GM21515 (cell line): ENCODE measurements at regions not wholly inside any gene's neighbourhood (a gene's known extent, or its start where the extent isn't known, plus 50 kb on each side); places are given as distances from the start of the nearest gene placed in this dataset.

ENCODE experiments used
- ATAC-seq: cut with Tn5 transposase; IDR thresholded peaks from one replicate; pipeline ENCODE4 v1.9.1; 2021; ENCODE audit not compliant: unreplicated experiment

GRCh38 chr5:58040044-58040443 is 419.8 kb downstream of the PLK2 start:
- ATAC-seq = no peak

DNA sequence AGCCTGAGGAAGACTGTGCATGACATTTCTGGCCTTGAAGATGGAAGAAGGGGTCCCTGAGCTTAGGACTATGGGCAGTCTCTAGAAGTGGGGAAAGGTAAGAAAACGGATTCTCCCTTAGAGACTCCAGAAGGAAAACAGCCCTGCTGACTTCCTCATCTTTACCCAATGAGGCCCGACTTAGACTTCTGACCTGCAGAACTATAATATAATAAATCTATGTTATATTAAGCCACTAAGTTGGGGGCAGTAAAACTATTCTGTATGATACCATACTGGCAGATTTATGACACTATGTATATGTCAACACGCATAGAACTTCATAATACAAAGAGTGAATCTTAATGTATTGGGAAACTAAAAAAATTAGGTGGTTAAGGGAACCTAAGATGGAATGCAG is 422.0 kb downstream of the PLK2 start:
- no peak for ATAC-seq

DNA sequence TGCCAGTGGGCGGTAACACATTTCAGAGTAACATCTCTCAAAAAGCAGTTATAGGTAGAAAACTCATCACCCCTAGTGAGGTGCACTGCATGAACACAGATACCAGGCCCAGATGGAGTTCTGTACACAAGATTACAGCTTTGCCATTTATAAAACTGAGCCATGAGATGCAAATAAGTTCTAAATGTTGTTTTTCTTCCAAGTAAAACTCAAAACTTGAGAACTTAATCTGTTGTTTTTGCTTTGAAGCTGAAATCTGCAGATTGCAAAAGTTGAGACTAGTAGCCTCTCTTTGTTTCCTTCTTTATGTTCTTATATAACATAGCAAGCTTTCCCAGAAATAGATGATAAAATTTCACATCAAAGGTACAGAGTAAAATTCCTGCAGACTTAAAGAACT is 434.1 kb downstream of the PLK2 start:
- ATAC-seq = no peak

- ATAC-seq = no peak
Measured at GRCh38 chr5:58024151-58024550, 435.7 kb downstream of the PLK2 start.

- ATAC-seq = no peak
Measured at GRCh38 chr5:58022055-58022454, 437.8 kb downstream of the PLK2 start.

- ATAC-seq = no peak
Measured at GRCh38 chr5:58021466-58021865, 438.4 kb downstream of the PLK2 start.

- no peak for ATAC-seq
Measured at GRCh38 chr5:58019614-58020013, 440.3 kb downstream of the PLK2 start.

GRCh38 chr5:58018016-58018415 is 441.9 kb downstream of the PLK2 start:
- no peak for ATAC-seq

- ATAC-seq = no peak
Measured at GRCh38 chr5:58016877-58017276, 443.0 kb downstream of the PLK2 start.

DNA sequence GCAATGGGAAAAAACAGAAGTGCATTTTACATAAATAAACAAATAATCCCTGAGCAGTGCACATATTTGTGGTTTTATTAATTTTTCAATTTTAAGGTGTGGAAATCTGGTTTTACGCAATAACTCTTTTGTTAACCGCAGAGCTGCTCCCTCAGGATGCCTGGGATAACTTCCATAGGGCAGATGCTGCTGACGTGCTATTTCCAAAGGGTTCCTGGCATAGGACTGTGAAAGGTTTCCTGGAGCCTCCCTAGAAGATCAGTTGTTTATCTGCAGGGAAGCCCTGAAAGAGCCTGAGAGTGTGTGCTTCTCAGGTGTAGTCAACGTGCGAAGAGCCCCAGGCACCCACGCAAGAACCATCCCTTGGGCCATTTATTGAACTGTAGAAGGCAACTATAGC is 443.5 kb downstream of the PLK2 start:
- no peak for ATAC-seq

DNA sequence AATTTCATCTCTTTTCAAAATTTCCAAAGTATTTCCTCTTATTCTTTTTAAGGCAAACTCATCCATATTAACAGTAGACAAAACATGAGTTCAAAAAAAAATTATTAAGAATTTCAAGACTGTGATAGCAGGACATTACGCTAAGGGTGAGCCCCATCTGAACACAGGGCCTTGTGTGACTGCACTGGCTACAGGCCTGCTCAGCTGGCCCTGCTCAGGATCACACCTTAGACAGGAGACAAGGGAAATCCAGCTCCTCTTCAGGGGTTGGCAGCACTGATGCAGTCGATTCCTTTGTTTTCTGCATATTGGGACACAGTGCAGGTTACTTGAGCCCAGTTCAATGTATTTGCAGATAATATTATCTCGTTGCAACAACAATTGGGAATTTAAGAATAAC is 444.7 kb downstream of the PLK2 start:
- ATAC-seq = no peak

GRCh38 chr5:58013542-58014258 is 446.2 kb downstream of the PLK2 start:
- ATAC-seq = no peak

DNA sequence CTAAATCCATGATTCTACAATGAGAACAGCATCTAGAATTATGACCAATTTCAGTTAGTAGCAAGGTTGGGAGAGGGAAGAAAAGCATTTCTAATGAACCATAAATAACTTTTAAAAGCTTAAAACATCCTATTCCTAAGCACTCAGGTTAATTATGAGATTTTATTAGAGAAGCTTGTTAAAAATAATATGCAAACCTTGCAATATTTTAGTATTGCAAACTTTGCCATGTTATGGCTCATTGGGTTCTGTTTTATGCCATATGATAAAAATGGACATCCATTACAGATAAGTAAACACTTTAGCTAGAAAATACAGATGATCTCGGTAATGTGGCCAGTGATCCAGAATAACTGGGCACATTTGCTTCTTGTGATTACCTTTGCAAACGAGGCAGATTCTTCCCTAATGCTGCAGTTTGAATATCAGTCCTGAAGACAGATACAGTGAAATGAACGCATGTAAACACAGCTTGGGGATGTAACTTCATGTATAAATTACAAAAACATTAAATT is 447.0 kb downstream of the PLK2 start:
- ATAC-seq = no peak

- ATAC-seq = no peak
Measured at GRCh38 chr5:58012102-58012501, 447.8 kb downstream of the PLK2 start.

- ATAC-seq = no peak
Measured at GRCh38 chr5:58011301-58011700, 448.6 kb downstream of the PLK2 start.

DNA sequence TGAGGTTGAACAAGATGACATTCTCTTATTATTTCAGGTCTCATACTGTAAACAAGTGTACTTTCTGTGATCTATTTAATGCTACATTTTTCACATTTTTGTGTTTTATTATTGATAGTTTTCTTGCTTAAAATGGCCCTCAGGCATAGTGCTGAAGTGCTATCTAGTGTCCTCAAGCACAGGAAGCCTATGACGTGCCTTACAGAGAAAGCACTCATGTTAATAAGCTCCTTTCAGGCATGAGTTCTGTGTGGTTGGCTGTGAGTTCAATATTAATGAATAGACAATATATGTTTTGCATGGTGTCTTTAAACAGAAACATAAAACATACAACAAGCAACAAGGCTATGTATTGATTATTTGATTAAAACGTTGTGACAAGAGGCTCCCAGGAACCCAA is 450.1 kb downstream of the PLK2 start:
- ATAC-seq = no peak

- ATAC-seq = no peak
Measured at GRCh38 chr5:58002323-58002722, 457.6 kb downstream of the PLK2 start.

- ATAC-seq = no peak
Measured at GRCh38 chr5:57993866-57994265, 466.0 kb downstream of the PLK2 start.

- ATAC-seq = no peak
Measured at GRCh38 chr5:57989378-57989777, 470.5 kb downstream of the PLK2 start.

DNA sequence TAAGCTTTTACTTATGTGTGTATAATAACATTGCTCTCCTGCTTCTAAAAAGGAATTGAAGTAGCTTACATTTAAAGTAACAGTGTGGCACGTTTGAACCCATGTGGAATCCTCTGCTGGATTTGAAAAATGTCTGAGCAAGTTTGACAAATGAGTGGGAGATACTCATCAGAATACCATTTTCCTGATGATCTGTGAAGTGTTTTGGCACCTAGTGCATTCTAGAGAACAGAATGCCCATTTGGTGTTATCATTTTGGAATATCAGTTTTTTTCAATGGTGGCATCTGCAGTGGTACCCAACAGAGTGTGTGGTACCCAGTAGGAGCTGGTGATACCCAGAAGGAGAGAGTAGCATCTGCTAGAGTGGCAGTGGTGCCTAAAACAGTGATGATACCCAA is 471.1 kb downstream of the PLK2 start:
- ATAC-seq = no peak

- no peak for ATAC-seq
Measured at GRCh38 chr5:57987552-57987951, 472.3 kb downstream of the PLK2 start.

GRCh38 chr5:57986761-57987341 is 473.0 kb downstream of the PLK2 start:
- no peak for ATAC-seq

DNA sequence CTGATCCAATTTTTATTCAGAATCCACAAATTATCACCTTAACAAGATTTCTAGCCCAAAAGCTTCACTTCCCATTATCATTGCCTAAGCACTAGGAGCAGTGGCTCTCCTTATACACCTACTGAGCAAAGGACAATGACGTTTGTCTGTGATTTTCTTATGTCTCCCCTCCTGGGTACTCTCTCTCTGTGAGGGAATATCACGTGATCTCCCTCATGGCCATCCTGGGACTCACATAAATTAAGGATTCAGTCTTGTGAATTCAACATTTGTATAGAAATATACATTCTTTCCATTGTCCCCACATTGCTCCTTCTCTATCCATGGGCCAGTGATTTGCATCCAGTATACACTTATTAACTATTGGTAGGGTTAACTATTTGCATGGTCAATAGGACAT is 476.5 kb downstream of the PLK2 start:
- no peak for ATAC-seq
